GM18867 (cell line): ENCODE measurements at regions not wholly inside any gene's neighbourhood (a gene's known extent, or its start where the extent isn't known, plus 50 kb on each side); places are given as distances from the start of the nearest gene placed in this dataset.
"Not testable (repeated sequence)": the region's sequence is repeated elsewhere in the genome, so short reads cannot be mapped to it uniquely, and the experiment has no call there.

Experiments used
- ATAC-seq: cut with Tn5 transposase; IDR thresholded peaks from one replicate; pipeline ENCODE4 v1.9.1; 2021; ENCODE audit warnings: mild to moderate bottlenecking, moderate library complexity; ENCODE audit not compliant: unreplicated experiment

- ATAC-seq: no peak
Measured at GRCh38 chr9:124124729-124125650, 113.4 kb downstream of the LHX2 start.

- ATAC-seq: no peak
Measured at GRCh38 chr9:124125651-124125977, 114.0 kb downstream of the LHX2 start.

DNA sequence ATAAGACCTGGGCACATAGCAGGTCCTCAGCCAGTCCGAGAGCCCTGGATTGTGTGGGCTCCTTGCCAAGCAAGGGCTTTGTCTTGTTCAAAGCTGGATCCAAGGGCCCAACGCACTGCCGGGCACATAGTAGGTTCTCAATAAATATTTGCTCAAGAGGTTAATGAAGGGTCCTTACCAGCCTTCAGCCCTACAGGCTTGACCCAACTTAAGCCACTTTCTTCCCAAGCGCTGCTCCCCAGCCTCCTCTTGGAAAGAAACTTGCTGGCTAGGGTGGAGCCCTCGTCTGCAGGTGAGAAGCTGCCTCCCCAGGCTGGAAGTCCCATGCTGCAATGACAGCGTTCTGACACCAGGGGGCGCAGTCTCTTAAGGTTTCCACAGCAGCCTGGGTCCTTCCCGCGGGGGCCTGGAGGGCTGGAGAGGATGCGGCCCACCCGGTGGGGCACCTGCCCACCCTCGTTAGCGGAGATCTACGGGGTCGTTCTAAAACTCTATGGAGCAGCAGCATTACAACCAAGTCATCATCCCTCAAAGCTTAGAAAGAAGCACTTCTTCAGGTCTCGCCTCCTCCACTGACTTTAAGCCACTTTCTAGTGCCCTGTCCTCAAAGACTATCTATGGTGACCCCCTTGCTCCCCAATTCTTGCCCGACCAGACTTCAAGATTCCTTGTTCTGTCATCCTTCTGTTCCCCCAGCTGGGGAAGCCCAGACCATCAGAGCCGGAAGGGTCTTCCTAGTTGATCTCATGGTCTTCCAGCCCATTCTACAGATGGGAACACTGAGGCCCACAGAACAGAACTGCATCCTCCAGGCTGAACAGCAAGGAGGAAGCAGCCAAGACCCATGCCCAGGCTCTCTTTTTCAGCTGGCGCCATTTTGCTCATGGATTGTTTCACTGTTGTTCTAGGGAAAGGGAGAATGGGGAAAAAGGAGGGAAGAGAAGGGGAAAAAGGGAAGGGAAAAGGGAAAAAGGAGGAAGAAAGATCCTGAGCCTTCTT is 115.4 kb downstream of the LHX2 start:
- ATAC-seq: peak; percentile 60

DNA sequence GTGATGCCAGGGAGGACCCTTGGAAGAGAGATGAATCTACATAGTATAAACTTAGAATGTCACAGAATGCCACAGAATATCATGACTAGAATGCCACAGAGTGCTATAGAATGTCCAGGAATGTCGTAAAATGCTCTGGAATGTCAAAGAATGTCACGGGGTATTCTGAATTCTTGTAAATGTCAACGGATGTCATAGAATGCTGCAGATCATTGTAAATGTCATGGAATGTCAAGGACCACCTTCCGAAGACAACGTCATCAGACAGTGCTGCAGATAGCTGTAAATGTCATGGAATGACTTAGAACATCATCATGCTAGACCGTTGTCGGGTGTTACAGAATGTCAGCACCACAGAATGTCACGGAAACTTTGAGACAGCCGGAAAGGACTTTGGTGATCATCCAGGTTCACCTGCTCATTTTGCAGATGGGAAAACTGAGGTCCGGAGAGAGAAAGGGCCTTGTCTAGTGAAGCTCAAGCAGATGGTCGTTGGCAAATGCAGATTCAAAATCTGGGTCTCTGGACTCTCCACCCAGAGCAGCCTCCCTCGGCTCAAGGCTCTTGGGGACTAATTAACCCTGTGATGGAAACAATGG is 117.1 kb downstream of the LHX2 start:
- ATAC-seq: no peak

DNA sequence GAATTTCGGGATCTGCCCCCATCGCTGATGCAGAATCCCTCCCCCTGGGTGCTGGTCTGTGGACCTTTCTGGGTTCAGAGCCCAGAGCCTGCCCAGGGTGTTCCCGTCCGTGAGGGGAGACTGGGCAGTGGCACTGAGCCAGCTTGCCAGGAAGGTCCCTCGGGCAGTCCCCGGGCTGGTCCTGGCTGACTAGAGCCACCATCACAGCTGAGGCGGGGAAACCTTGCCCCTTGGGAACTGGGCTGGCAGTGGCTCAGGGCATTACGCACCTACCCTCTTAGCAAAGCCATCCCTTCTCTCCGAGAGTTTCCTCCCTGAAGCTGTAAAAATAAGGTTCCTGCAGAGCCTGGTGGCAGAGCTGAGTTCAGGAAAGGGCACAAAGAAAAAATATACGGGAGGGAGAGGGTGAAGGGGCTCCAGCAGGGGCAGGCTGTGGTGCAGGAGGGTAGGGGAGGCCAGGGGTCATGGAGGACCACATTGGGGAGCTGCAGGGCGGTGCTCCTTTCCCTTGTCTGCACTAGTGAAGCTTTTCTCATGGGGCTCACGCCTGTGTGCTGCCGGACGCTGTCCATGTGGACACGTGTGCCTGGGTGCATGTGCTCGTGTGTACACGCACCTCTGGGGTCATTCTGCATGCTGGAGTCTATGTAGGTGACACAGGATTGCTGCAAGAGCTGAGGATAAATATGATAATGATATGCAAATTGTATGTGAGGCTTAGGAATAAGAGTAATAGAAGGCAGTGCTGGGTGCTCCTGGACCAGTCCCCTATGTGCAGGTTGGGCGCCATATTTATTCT is 118.9 kb downstream of the LHX2 start:
- ATAC-seq: no peak

DNA sequence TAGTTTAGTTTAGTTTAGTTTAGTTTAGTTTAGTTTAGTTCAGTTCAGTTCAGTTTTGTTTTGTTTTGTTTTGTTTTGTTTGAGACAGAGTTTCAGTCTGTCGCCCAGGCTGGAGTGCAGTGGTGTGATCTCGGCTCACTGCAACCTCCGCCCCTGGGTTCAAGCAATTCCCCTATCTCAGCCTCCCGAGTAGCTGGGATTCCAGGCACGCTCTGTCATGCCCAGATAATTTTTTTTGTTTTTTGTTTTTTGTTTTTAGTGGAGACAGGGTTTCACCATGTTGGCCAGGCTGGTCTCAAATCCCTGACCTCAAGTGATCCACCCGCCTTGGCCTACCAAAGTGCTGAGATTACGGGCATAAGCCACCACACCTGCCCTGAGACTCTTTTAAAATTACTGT is 120.0 kb downstream of the LHX2 start:
- ATAC-seq: not testable (repeated sequence)

GRCh38 chr9:124132671-124133147 is 121.1 kb downstream of the LHX2 start:
- ATAC-seq: no peak

DNA sequence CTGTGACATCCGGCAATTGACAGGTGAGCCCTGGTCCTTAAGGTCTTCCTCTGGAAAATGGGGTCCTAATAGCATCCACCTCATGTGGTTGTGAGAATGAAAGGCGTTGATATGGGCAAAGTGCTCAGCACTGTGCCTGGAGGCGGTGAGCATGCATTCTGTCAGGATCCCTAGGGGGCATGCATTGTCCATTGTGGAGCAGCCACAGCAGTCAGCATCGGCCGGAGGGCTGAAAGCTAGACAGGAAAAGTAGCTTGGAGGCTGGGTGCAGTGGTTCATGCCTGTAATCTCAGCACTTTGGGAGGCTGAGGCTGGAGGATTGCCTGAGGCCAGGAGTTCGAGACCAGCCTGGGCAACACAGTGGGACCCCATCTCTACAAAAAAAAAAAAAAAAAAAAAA is 122.2 kb downstream of the LHX2 start:
- no peak for ATAC-seq

- no peak for ATAC-seq
Measured at GRCh38 chr9:124134526-124134925, 123.0 kb downstream of the LHX2 start.

DNA sequence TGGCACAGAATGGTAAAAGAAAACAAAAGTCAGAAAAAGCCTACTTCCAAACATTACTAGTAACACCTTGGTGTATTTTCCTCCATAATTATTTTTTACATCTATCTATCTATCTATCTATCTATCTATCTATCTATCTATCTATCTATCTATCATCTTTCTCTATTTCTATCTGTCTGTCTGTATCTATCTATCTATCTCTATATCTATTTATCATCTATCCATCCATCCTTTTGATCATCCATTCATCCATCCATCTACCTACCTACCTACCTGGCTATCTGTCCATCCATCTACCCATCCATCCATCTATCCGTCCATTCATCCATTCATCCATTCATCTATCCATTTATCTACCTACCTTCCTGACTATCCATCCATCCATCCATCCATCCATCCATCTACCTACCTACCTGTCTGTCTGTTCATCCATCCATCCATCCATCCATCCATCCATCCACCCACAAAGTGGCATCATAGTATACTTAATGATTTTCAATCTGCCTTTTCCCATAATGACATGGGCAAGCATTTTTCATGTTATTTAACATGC is 121.9 kb upstream of the NEK6 start:
- no peak for ATAC-seq

GRCh38 chr9:124137009-124137943 is 120.5 kb upstream of the NEK6 start:
- peak; percentile 87 for ATAC-seq

DNA sequence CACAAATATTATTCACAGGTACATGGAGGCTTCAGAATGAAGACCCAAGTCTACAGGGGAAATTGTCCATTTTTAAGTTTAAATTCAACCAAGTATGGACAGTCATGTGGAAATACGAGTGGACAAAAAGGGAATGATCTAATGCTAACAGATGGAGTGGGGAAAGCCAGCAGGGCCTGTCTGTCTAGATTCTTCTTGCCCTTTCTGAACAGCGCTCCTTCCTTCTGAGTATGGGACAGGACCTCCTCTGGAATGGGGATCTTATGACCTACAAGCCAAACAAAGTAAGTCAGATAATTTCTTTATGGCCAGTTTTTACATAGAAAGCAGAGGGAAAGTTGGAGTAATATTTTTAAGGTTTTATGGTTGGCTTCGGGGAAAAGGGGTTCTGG is 119.8 kb upstream of the NEK6 start:
- ATAC-seq: no peak

DNA sequence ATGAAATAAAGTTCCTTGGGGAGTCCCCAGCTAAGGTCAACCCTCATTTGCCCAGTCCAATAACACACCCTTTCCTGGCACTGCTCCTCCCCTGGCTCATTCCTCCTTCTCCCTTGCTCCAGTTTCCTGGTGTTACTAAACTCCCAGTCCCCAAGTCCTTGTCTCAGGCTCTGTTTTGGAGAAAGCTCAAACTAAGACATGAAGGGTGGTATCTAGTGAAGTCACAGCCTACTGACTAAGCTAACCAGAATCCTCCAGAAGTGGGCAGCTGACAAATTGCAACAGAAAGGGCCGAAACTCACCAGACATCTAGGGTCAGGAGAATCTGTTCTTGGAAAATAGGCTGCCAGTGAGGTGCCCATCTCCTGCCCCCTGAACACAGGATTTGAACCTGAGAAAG is 118.7 kb upstream of the NEK6 start:
- ATAC-seq: no peak

GRCh38 chr9:124140941-124141568 is 116.7 kb upstream of the NEK6 start:
- no peak for ATAC-seq

GRCh38 chr9:124144561-124145123 is 113.1 kb upstream of the NEK6 start:
- ATAC-seq: not testable (repeated sequence)

GRCh38 chr9:124146031-124146561 is 111.7 kb upstream of the NEK6 start:
- no peak for ATAC-seq

- ATAC-seq: no peak
Measured at GRCh38 chr9:124149992-124150391, 107.8 kb upstream of the NEK6 start.

DNA sequence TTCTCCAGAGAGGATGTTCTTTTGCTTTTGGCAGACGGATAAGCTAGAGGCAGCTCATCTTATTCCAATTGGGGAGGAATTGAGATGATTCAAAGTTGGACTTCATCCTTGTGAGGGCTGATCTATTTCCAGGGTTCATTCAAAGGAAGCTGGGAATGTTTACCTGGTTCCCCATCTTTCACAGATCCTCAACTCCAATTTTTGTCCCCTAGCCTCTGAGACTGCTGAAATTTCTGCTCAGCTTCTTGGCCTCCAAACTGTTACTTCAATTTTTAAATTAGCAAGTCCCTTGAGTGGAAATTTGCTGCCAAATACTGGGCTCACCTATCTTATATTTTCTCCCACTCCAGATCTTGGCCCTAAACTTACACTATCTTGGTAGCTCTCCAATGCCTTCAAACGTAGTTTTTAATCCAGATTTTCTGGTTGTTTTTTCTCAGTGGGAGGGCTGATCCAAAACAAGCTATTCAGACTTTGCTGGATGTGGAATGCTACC is 93.9 kb upstream of the NEK6 start:
- no peak for ATAC-seq
